ENCODE measurements at regions not wholly inside any gene's neighbourhood (a gene's known extent, or its start where the extent isn't known, plus 50 kb on each side); places are given as distances from the start of the nearest gene placed in this dataset.
"Not testable (repeated sequence)": the region's sequence is repeated elsewhere in the genome, so short reads cannot be mapped to it uniquely, and the experiment has no call there.

DNA sequence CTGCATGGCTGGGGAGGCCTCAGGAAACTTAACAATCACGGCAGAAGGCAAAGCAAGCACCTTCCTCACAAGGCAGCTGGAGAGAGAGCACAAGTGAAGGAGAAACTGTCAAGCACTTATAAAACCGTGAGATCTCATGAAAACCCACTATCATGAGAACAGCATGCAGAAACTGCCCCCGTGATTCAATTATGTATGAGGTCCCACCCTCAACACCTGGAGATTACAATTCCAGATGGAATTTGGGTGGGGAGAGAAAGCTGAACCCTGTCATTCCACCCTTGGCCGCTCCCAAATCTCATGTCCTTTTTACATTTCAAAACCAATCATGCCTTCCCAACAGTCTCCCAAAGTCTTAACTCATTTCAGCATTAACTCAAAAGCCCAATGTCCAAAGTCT, 107.2 kb upstream of the ECI2 start:
- H3K9ac ChIP-seq (ENCODE audit: low read length) = no peak overlapping the region
- H3K4me3 ChIP-seq (ENCODE audit: low read length) = no peak overlapping the region
- peaks cover 4% of the 10 kb centered on the region for H3K9me3 ChIP-seq (ENCODE audit: control insufficient read depth, low read depth, low read length)
- no peaks in the 10 kb centered on the region for H3K4me1 ChIP-seq (ENCODE audit: control insufficient read depth, low read depth, low read length)
- no peaks in the 10 kb centered on the region for H3K27me3 ChIP-seq (ENCODE audit: control insufficient read depth, insufficient read depth, low read length)
- H3K27ac ChIP-seq (ENCODE audit: low read length) = no peak overlapping the region
- H3K36me3 ChIP-seq (ENCODE audit: control insufficient read depth, low read depth, low read length) = no peaks in the 10 kb centered on the region

DNA sequence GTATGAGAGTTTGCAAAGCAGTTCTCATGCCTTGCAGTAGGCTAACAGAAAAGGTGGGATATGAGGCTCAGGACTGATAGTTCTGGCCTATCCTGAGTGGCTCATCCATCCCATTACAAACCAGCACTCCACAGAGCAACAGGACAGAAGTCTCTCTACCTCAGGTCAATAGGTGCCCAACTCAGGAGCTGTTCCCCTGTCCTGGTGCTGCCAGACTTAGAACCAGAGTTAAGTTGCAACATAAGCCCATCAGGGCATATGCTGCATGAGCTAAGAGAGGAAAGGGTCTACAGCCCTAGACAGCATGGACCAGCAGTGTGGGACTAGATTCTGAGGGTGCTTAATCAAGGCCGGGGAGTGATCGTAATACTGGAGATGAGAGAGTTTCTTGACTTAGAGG, 104.8 kb upstream of the ECI2 start:
- Histone ChIP-seq H3K27ac (ENCODE audit: low read length) (no peak overlapping the region), H3K9ac (ENCODE audit: low read length) (no peak overlapping the region), H3K9me3 (ENCODE audit: control insufficient read depth, low read depth, low read length) (peaks cover 4% of the 10 kb centered on the region), H3K4me1 (ENCODE audit: control insufficient read depth, low read depth, low read length) (no peaks in the 10 kb centered on the region), H3K27me3 (ENCODE audit: control insufficient read depth, insufficient read depth, low read length) (no peaks in the 10 kb centered on the region), H3K36me3 (ENCODE audit: control insufficient read depth, low read depth, low read length) (no peaks in the 10 kb centered on the region), H3K4me3 (ENCODE audit: low read length) (no peak overlapping the region)

DNA sequence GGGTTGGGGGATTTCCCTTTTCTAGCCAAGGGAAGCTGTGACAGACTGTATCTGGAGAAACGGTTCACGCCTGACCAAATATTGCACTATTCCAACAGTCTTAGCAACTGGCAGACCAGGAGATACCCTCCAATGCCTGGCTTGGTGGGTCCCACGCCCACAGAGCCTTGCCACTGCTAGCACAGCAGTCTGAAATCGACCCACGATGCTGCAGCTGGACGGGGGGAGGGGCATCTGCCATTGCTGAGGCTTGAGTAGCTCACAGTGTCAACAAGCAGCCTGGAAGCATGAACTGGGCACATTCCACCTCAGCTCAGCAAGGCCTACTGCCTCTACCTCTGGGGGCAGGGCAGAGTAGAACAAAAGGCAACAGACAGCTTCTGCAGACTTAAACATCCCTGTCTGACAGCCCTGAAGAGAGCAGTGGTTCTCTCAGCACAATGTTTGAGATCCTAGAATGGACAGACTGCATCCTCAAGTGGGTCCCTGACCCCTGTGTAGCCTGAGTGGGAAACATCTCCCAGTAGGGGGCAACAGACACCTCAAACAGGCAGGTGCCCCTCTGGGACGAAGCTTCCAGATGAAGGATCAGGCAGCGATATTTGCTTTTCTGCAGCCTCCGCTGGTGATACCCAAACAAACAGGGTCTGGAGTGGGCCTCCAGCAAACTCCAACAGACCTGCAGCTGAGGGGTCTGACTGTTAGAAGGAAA, 89.9 kb upstream of the ECI2 start:
- no peak overlapping the region for H3K9ac ChIP-seq (ENCODE audit: low read length)
- H3K4me3 ChIP-seq (ENCODE audit: low read length) = no peak overlapping the region
- H3K9me3 ChIP-seq (ENCODE audit: control insufficient read depth, low read depth, low read length) = no peaks in the 10 kb centered on the region
- peaks cover 3% of the 10 kb centered on the region for H3K4me1 ChIP-seq (ENCODE audit: control insufficient read depth, low read depth, low read length)
- H3K27ac ChIP-seq (ENCODE audit: low read length) = no peak overlapping the region
- no peaks in the 10 kb centered on the region for H3K36me3 ChIP-seq (ENCODE audit: control insufficient read depth, low read depth, low read length)
- no peaks in the 10 kb centered on the region for H3K27me3 ChIP-seq (ENCODE audit: control insufficient read depth, insufficient read depth, low read length)

DNA sequence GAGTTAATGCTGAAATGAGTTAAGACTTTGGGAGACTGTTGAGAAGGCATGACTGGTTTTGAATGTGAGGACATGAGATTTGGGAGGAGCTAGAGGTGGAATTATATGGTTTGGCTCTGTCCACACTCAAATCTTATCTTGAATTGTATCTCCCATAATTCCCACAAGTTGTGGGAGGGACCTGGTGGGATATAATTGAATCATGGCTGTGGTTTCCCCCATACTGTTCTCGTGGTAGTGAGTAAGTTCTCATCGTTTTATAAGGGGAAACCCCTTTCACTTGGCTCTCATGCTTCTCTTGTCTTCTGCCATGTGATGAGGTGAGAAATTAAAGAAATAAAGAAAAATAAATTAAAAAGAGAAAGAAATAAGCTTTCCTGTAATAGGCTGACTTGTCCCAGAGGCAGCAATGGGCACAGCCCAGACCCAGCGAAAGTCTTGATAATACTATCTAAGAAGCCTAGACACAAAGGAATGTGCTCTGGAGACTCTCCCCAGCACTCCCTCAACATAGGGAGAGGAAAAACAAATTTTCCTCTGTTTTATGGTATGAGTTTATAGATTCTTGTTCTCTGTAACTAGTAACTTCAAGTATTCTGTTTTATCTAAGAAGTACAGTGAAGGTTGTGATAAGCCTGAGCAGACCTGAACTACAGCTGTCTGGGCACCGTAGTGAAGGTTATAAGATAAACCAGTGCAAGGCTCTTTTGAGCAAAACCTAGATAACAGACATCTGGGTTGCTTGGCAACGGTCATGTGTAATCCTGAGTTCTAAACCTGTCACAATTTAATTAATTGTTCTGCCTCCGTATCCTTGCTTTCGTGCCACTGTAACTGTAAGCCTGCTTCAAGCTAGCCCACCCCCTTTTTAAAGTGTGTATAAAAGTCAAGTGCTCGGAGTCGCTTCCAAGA, 88.9 kb upstream of the ECI2 start:
- Histone ChIP-seq H3K9ac (ENCODE audit: low read length) (no peak overlapping the region), H3K9me3 (ENCODE audit: control insufficient read depth, low read depth, low read length) (no peaks in the 10 kb centered on the region), H3K27ac (ENCODE audit: low read length) (no peak overlapping the region), H3K4me3 (ENCODE audit: low read length) (no peak overlapping the region), H3K27me3 (ENCODE audit: control insufficient read depth, insufficient read depth, low read length) (no peaks in the 10 kb centered on the region), H3K4me1 (ENCODE audit: control insufficient read depth, low read depth, low read length) (peaks cover 3% of the 10 kb centered on the region), H3K36me3 (ENCODE audit: control insufficient read depth, low read depth, low read length) (no peaks in the 10 kb centered on the region)

DNA sequence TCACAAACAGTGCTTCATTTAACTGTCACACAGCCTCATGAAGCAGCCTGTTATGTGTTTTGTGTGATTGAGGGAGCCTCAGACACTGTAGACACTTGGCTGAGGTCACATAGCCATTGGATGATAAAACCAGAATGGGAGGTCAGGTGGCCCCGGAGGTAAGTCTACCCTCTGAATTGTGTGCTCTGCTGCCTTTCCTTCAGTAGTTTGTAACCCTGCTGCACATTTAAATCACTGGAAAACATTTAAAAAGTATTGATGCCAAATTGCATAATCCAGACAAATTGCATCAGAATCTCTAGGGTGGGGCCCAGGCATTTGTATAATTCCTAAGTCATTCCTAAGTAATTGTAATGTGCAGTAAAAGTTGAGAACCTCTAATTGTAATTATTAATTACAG, 85.2 kb upstream of the ECI2 start:
- H3K4me3 ChIP-seq (ENCODE audit: low read length) = no peak overlapping the region
- no peak overlapping the region for H3K9ac ChIP-seq (ENCODE audit: low read length)
- no peak overlapping the region for H3K27ac ChIP-seq (ENCODE audit: low read length)
- H3K36me3 ChIP-seq (ENCODE audit: control insufficient read depth, low read depth, low read length) = no peaks in the 10 kb centered on the region
- no peaks in the 10 kb centered on the region for H3K27me3 ChIP-seq (ENCODE audit: control insufficient read depth, insufficient read depth, low read length)
- peaks cover 8% of the 10 kb centered on the region for H3K4me1 ChIP-seq (ENCODE audit: control insufficient read depth, low read depth, low read length)
- no peaks in the 10 kb centered on the region for H3K9me3 ChIP-seq (ENCODE audit: control insufficient read depth, low read depth, low read length)

DNA sequence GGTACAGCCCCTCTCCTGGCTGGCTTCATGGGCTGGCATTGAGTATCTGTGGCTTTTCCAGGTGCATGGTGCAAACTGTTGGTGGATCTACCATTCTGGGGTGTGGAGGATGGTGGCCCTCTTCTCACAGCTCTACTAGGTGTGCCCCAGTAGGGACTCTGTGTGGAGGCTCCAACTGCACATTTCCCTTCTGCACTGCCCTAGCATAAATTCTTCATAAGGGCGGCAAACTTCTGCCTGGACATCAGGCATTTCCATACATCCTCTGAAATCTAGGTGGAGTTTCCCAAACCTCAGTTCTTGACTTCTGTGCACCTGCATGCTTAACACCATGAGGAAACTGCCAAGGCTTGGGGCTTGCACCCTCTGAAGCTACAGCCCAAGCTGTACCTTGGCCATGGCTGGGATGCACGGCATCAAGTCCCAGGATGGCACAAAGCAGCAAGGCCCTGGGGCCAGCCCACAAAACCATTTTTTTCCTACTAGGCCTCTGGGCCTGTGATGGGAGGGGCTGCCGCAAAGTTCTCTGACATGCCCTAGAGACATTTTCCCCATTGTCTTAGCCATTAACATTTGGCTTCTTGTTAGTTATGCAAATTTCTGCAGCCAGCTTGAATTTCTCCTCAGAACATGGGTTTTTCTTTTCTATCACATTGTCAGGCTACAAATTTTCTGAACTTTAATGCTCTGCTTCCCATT, 83.4 kb upstream of the ECI2 start:
- H3K27ac ChIP-seq (ENCODE audit: low read length); H3K4me1 ChIP-seq (ENCODE audit: control insufficient read depth, low read depth, low read length); H3K36me3 ChIP-seq (ENCODE audit: control insufficient read depth, low read depth, low read length); H3K27me3 ChIP-seq (ENCODE audit: control insufficient read depth, insufficient read depth, low read length); H3K9me3 ChIP-seq (ENCODE audit: control insufficient read depth, low read depth, low read length); H3K4me3 ChIP-seq (ENCODE audit: low read length); H3K9ac ChIP-seq (ENCODE audit: low read length): not testable (repeated sequence)

DNA sequence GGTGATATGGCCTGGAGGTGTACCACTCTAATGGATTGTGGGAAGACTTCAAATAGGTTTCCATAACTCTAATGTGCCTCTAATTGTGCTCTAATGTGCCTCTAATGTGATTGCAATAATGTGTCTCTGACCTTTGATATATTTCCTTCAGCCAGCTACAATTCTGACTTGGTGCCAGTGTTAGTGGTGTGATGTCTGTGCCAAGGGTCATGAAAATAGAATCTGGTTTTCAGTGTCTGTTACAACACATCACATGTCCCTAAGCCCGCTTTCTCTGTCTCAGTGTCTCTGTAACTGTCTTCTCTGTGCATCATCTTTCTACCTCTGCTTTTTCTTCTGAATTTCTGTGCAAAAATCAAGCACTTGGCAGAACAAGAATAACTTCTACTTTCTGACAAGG, 77.2 kb upstream of the ECI2 start:
- Histone ChIP-seq H3K4me1 (ENCODE audit: control insufficient read depth, low read depth, low read length) (no peaks in the 10 kb centered on the region), H3K27me3 (ENCODE audit: control insufficient read depth, insufficient read depth, low read length) (no peaks in the 10 kb centered on the region), H3K36me3 (ENCODE audit: control insufficient read depth, low read depth, low read length) (no peaks in the 10 kb centered on the region), H3K27ac (ENCODE audit: low read length) (no peak overlapping the region), H3K4me3 (ENCODE audit: low read length) (no peak overlapping the region), H3K9me3 (ENCODE audit: control insufficient read depth, low read depth, low read length) (peaks cover 13% of the 10 kb centered on the region), H3K9ac (ENCODE audit: low read length) (no peak overlapping the region)

DNA sequence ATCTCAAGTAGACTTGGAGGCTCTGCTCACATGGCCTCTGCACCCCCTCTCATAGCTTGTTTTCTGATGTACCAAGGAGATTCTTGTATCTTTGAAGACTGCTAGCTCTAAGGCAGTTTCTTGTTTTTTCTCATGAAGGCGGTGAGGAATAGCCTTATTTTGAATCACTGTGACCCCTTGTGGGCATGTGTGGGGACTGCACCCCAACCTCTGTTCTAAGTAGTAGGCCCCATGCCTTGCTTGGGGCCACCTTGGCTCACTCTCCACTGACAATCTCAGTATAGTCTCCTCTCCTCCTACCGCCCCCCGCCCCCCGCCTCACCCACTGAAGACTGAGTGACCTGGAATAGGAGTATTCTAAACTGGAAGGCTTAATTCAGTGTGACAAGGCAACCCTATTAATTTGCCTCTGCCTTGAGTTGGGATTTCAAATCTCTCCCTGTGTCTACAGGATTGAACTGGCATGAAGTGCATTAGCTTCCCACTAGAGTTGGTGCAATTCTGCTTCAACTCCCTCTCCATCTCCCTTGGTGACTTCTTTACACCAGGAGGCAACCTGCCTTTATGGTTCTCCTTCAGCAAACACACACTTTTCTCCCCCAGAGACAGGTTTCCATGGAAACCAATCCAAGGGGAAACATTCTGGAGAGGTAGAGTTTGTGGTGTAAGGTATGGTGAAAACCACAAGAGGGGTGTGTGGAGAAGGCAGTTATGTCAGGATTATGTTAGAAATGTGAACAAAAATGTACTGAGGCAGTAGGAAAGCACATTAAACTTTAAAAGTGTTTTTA, 75.4 kb upstream of the ECI2 start:
- Histone ChIP-seq H3K27ac (ENCODE audit: low read length) (no peak overlapping the region), H3K27me3 (ENCODE audit: control insufficient read depth, insufficient read depth, low read length) (no peaks in the 10 kb centered on the region), H3K9ac (ENCODE audit: low read length) (no peak overlapping the region), H3K36me3 (ENCODE audit: control insufficient read depth, low read depth, low read length) (no peaks in the 10 kb centered on the region), H3K4me1 (ENCODE audit: control insufficient read depth, low read depth, low read length) (no peaks in the 10 kb centered on the region), H3K9me3 (ENCODE audit: control insufficient read depth, low read depth, low read length) (peaks cover 13% of the 10 kb centered on the region), H3K4me3 (ENCODE audit: low read length) (no peak overlapping the region)

DNA sequence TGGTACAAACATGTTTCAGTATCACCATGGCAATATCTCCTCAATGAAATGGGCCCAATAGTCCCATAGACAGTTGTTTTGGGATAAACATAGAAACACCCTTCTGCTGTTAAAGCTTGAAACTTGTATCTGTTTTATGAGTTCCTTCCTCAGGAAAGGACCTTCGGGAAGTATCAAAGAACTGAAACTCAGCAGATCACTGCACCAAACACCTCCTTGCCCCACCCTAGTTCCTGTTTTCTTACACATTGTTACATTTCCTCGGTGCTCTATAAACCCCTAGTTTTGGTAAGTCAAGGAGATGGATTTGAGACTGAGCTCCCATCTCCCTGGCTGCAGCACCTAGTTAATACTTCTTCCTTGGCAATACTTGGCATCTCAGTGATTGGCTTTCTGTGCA, 73.8 kb upstream of the ECI2 start:
- Histone ChIP-seq H3K4me3 (ENCODE audit: low read length) (no peak overlapping the region), H3K36me3 (ENCODE audit: control insufficient read depth, low read depth, low read length) (no peaks in the 10 kb centered on the region), H3K27ac (ENCODE audit: low read length) (no peak overlapping the region), H3K9ac (ENCODE audit: low read length) (no peak overlapping the region), H3K27me3 (ENCODE audit: control insufficient read depth, insufficient read depth, low read length) (no peaks in the 10 kb centered on the region), H3K9me3 (ENCODE audit: control insufficient read depth, low read depth, low read length) (peaks cover 12% of the 10 kb centered on the region), H3K4me1 (ENCODE audit: control insufficient read depth, low read depth, low read length) (no peaks in the 10 kb centered on the region)

DNA sequence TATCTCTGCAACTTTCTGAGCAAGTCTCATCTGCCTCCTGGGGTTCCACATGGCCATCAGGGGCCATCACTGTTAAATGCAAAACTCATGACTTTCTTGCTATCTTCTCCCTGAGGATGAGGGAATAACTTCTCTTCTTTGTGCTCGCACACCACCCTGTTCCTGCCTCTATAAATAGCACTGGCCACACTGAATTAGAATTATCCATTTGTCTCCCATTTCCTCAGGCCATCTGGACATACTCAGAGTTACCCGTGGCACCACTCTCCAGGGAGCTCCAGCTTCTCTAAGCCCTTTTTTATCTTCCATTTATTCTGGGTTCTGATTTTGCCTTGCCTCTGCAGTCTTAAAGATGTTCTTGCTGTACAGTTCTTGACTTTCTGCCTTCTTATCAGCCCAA, 72.8 kb upstream of the ECI2 start:
- no peaks in the 10 kb centered on the region for H3K4me1 ChIP-seq (ENCODE audit: control insufficient read depth, low read depth, low read length)
- H3K36me3 ChIP-seq (ENCODE audit: control insufficient read depth, low read depth, low read length) = no peaks in the 10 kb centered on the region
- no peak overlapping the region for H3K27ac ChIP-seq (ENCODE audit: low read length)
- H3K9ac ChIP-seq (ENCODE audit: low read length) = no peak overlapping the region
- H3K27me3 ChIP-seq (ENCODE audit: control insufficient read depth, insufficient read depth, low read length) = no peaks in the 10 kb centered on the region
- H3K9me3 ChIP-seq (ENCODE audit: control insufficient read depth, low read depth, low read length) = peaks cover 2% of the 10 kb centered on the region
- H3K4me3 ChIP-seq (ENCODE audit: low read length) = no peak overlapping the region
